Mesendoderm (in vitro differentiated cells): ENCODE measurements at regions not wholly inside any gene's neighbourhood (a gene's known extent, or its start where the extent isn't known, plus 50 kb on each side); places are given as distances from the start of the nearest gene placed in this dataset.
"Not testable (repeated sequence)": the region's sequence is repeated elsewhere in the genome, so short reads cannot be mapped to it uniquely, and the experiment has no call there.

Experiments
- DNase-seq: peaks from one replicate; pipeline ENCODE4 v3.0.0; 2013
- H2AK5ac ChIP-seq: 2 replicates; pipeline ENCODE4 v1.6.1; 2013; ENCODE audit warnings: low read length, inconsistent platforms
- H2BK120ac ChIP-seq: 2 replicates; pipeline ENCODE4 v1.6.1; 2013; ENCODE audit warnings: low read depth, mild to moderate bottlenecking, low read length, moderate library complexity, mixed read lengths
- H2BK15ac ChIP-seq: replicated peaks from 2 replicates; pipeline ENCODE4 v1.6.1; 2013; ENCODE audit warnings: low read depth, mild to moderate bottlenecking, moderate library complexity
- H2BK5ac ChIP-seq: 2 replicates; pipeline ENCODE4 v1.6.1; 2013; ENCODE audit warnings: low read length, inconsistent platforms
- H3K18ac ChIP-seq: 2 replicates; pipeline ENCODE4 v1.6.1; 2013; ENCODE audit warnings: mild to moderate bottlenecking, low read length, mixed read lengths
- H3K23ac ChIP-seq: one replicate; pipeline ENCODE4 v1.6.1; 2013; ENCODE audit warnings: low read length
- H3K27ac ChIP-seq: 2 replicates; pipeline ENCODE4 v1.5.1; 2013; ENCODE audit warnings: low read depth, mild to moderate bottlenecking, inconsistent platforms, low read length, moderate library complexity
- H3K27me3 ChIP-seq: 2 replicates; pipeline ENCODE4 v1.6.1; 2013; ENCODE audit warnings: low read length, control low read depth, mild to moderate bottlenecking, inconsistent platforms; ENCODE audit not compliant: insufficient read depth, poor library complexity
- H3K36me3 ChIP-seq: 2 replicates; pipeline ENCODE4 v1.6.1; 2013; ENCODE audit warnings: low read length, inconsistent platforms; ENCODE audit not compliant: control insufficient read depth, insufficient read depth
- H3K4ac ChIP-seq: one replicate; pipeline ENCODE4 v1.6.1; 2013; ENCODE audit warnings: low read depth, mild to moderate bottlenecking, low read length, moderate library complexity
- H3K4me1 ChIP-seq: 2 replicates; pipeline ENCODE4 v1.6.1; 2013; ENCODE audit warnings: low read depth, low read length, inconsistent platforms; ENCODE audit not compliant: control insufficient read depth
- H3K4me2 ChIP-seq: 2 replicates; pipeline ENCODE4 v1.6.1; 2013; ENCODE audit warnings: low read length
- H3K4me3 ChIP-seq: 2 replicates; pipeline ENCODE4 v1.5.1; 2013; ENCODE audit warnings: mild to moderate bottlenecking, low read length
- H3K56ac ChIP-seq: one replicate; pipeline ENCODE4 v1.6.1; 2013; ENCODE audit warnings: low read length
- H3K79me1 ChIP-seq: 2 replicates; pipeline ENCODE4 v1.6.1; 2013; ENCODE audit warnings: low read length, inconsistent platforms
- H3K79me2 ChIP-seq: 2 replicates; pipeline ENCODE4 v1.6.1; 2013; ENCODE audit warnings: mild to moderate bottlenecking, low read length; ENCODE audit not compliant: control insufficient read depth, insufficient read depth
- H3K9ac ChIP-seq: 2 replicates; pipeline ENCODE4 v1.6.1; 2013; ENCODE audit warnings: low read length, inconsistent platforms
- H4K5ac ChIP-seq: one replicate; pipeline ENCODE4 v1.6.1; 2013; ENCODE audit warnings: low read length
- H4K8ac ChIP-seq: one replicate; pipeline ENCODE4 v1.6.1; 2013; ENCODE audit warnings: low read depth, mild to moderate bottlenecking, control low read depth, low read length, moderate library complexity
- WGBS: extraction: QIAGEN DNeasy Blood & Tissue Kit; methylation state at CpG from one replicate; pipeline ENCODE4 v1.1.7; 2013; ENCODE audit warnings: low lambda C conversion rate, missing lambda C conversion rate; ENCODE audit not compliant: insufficient coverage; ENCODE audit errors: extremely low coverage; 5-methylcytosine and 5-hydroxymethylcytosine counted together

DNA sequence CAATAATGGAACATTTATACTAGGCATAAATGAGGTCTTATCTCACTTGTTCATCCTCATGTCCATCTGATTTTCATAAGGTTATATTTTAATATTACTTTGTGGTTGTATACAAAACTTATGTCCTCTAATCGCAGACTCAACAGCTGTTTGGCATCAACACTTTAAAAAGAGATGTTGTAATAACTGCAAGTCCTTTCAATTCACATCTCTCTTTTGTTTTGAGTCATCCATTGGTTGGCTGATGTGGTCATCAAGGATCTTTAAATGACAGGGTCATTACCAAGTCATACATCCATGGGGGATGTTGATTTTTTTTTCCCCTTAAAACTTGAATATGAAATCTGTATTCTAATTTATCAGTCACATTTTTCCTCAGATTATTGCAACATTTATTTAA lies 299.4 kb upstream of the NRSN1 start:
- WGBS: no CpG with 5 or more reads among the region's 1 CpG
- Histone ChIP-seq H3K4me3 (no peak overlapping the region), H2AK5ac (no peak overlapping the region), H3K4me2 (no peak overlapping the region), H4K8ac (no peak overlapping the region), H3K56ac (no peak overlapping the region), H3K36me3 (no peaks in the 10 kb centered on the region), H3K4me1 (no peaks in the 10 kb centered on the region), H2BK15ac (no peak overlapping the region), H4K5ac (no peak overlapping the region), H3K79me1 (no peaks in the 10 kb centered on the region), H3K4ac (no peak overlapping the region), H2BK5ac (no peak overlapping the region), H3K27me3 (no peaks in the 10 kb centered on the region), H2BK120ac (no peak overlapping the region), H3K27ac (no peak overlapping the region), H3K23ac (no peak overlapping the region), H3K79me2 (no peaks in the 10 kb centered on the region), H3K18ac (no peak overlapping the region), H3K9ac (no peak overlapping the region)
- no peak for DNase-seq

- Histone ChIP-seq H3K18ac (no peak overlapping the region), H2BK5ac (no peak overlapping the region), H3K9ac (no peak overlapping the region), H4K8ac (no peak overlapping the region), H3K27ac (no peak overlapping the region), H3K27me3 (no peaks in the 10 kb centered on the region), H2BK15ac (no peak overlapping the region), H3K56ac (no peak overlapping the region), H2AK5ac (no peak overlapping the region), H3K4me3 (no peak overlapping the region), H3K36me3 (no peaks in the 10 kb centered on the region), H3K4me1 (no peaks in the 10 kb centered on the region), H2BK120ac (no peak overlapping the region), H3K23ac (no peak overlapping the region), H3K4ac (no peak overlapping the region), H3K4me2 (no peak overlapping the region), H3K79me1 (no peaks in the 10 kb centered on the region), H3K79me2 (no peaks in the 10 kb centered on the region), H4K5ac (no peak overlapping the region)
- no peak for DNase-seq
- no CpG with 5 or more reads among the region's 6 CpGs for WGBS
These were observed 297.2 kb upstream of the NRSN1 start for GRCh38 chr6:23828861-23829260.

- H3K79me2 ChIP-seq: no peaks in the 10 kb centered on the region
- H2AK5ac ChIP-seq: no peak overlapping the region
- H3K27me3 ChIP-seq: no peaks in the 10 kb centered on the region
- no peak overlapping the region for H3K4me2 ChIP-seq
- H3K9ac ChIP-seq: no peak overlapping the region
- no peak for DNase-seq
- H3K4me1 ChIP-seq: no peaks in the 10 kb centered on the region
- H3K56ac ChIP-seq: no peak overlapping the region
- no peak overlapping the region for H3K23ac ChIP-seq
- no peak overlapping the region for H3K4ac ChIP-seq
- no peak overlapping the region for H3K27ac ChIP-seq
- H3K79me1 ChIP-seq: no peaks in the 10 kb centered on the region
- no peaks in the 10 kb centered on the region for H3K36me3 ChIP-seq
- no peak overlapping the region for H3K4me3 ChIP-seq
- no peak overlapping the region for H4K5ac ChIP-seq
- no peak overlapping the region for H2BK15ac ChIP-seq
- no CpG with 5 or more reads among the region's 1 CpG for WGBS
- H2BK120ac ChIP-seq: no peak overlapping the region
- H3K18ac ChIP-seq: no peak overlapping the region
- H2BK5ac ChIP-seq: no peak overlapping the region
- no peak overlapping the region for H4K8ac ChIP-seq
These were observed 284.9 kb upstream of the NRSN1 start for GRCh38 chr6:23841116-23841515.

- H2BK15ac ChIP-seq: no peak overlapping the region
- H3K27me3 ChIP-seq: no peaks in the 10 kb centered on the region
- H3K18ac ChIP-seq: no peak overlapping the region
- no peak overlapping the region for H3K9ac ChIP-seq
- no peak overlapping the region for H3K4me3 ChIP-seq
- no peak overlapping the region for H3K4me2 ChIP-seq
- WGBS: no CpG with 5 or more reads among the region's 3 CpGs
- H3K56ac ChIP-seq: no peak overlapping the region
- H3K27ac ChIP-seq: no peak overlapping the region
- H4K5ac ChIP-seq: no peak overlapping the region
- no peak overlapping the region for H2AK5ac ChIP-seq
- H3K79me2 ChIP-seq: no peaks in the 10 kb centered on the region
- no peaks in the 10 kb centered on the region for H3K36me3 ChIP-seq
- H4K8ac ChIP-seq: no peak overlapping the region
- H2BK5ac ChIP-seq: no peak overlapping the region
- no peak overlapping the region for H2BK120ac ChIP-seq
- no peak overlapping the region for H3K23ac ChIP-seq
- no peak for DNase-seq
- H3K4me1 ChIP-seq: no peaks in the 10 kb centered on the region
- H3K79me1 ChIP-seq: no peaks in the 10 kb centered on the region
- no peak overlapping the region for H3K4ac ChIP-seq
These were observed 283.3 kb upstream of the NRSN1 start for GRCh38 chr6:23842760-23843159.

- Histone ChIP-seq H3K23ac (no peak overlapping the region), H3K4me2 (no peak overlapping the region), H3K27me3 (no peaks in the 10 kb centered on the region), H3K4me3 (no peak overlapping the region), H2AK5ac (no peak overlapping the region), H3K79me2 (no peaks in the 10 kb centered on the region), H2BK15ac (no peak overlapping the region), H3K4me1 (no peaks in the 10 kb centered on the region), H3K9ac (no peak overlapping the region), H3K27ac (no peak overlapping the region), H4K5ac (no peak overlapping the region), H3K79me1 (no peaks in the 10 kb centered on the region), H3K56ac (no peak overlapping the region), H4K8ac (no peak overlapping the region), H3K18ac (no peak overlapping the region), H2BK120ac (no peak overlapping the region), H2BK5ac (no peak overlapping the region), H3K36me3 (no peaks in the 10 kb centered on the region), H3K4ac (no peak overlapping the region)
- no peak for DNase-seq
- no CpG with 5 or more reads among the region's 1 CpG for WGBS
These were observed 274.5 kb upstream of the NRSN1 start for GRCh38 chr6:23851522-23851921.

DNA sequence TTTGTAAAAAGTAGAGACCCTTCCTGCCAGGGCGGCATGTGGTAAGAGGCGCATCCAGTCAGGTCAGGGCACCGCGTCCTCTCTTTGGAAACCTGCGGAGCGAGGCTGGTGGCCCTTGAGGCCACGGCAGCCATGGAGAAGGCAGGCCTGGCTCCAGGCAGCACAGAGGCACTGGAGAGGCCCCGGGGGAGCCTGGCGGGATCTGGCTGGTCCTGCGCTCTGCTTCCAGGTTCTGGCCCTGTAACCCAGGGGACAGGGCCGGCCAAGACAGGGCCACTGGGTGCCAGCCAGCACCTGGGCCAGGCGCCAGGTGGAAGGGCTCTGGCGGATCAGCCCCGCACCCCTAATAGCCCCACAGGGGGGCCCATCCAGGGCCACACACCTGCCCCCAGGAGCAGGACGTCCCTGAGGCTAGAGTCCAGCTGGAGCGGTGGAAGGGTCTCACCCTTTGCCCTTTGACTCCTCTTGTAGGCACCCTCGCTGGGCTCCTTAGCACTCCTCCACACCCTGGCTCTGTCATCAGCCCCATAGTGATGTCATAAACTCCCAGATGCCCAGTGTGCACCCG lies 272.4 kb upstream of the NRSN1 start:
- not testable (repeated sequence) for H4K5ac ChIP-seq, H3K4me2 ChIP-seq, H3K79me1 ChIP-seq, H2BK120ac ChIP-seq, H3K4ac ChIP-seq, H3K36me3 ChIP-seq, H3K9ac ChIP-seq, H3K27me3 ChIP-seq, H4K8ac ChIP-seq, H2BK5ac ChIP-seq, H3K18ac ChIP-seq, H3K27ac ChIP-seq, H3K4me3 ChIP-seq, H2AK5ac ChIP-seq, DNase-seq, H3K4me1 ChIP-seq, H3K56ac ChIP-seq, H3K79me2 ChIP-seq, H3K23ac ChIP-seq, H2BK15ac ChIP-seq
- WGBS: no CpG with 5 or more reads among the region's 18 CpGs
